ENCODE measurements at regions not wholly inside any gene's neighbourhood (a gene's known extent, or its start where the extent isn't known, plus 50 kb on each side); places are given as distances from the start of the nearest gene placed in this dataset.

DNA sequence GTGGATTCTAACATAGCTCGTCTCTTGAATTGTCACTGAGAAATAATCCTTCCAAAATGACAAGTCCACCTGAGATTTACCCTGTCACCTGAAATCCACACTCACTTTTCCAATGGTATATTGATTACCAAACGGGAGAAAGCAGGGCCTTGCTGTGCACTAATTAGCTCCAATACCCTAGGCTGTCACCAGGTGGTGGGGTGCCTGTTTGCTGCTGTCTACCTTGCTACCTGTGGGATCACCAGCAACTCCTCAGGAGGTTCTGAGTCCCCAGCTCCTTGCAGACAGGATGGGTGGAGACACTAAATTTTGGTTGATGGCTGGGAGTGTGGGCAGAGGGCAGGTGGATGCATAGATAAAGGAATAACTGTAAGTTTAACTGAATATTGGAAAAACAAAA, 237.2 kb upstream of the ZNF32 start:
- TF ChIP-seq, protein P1, sequence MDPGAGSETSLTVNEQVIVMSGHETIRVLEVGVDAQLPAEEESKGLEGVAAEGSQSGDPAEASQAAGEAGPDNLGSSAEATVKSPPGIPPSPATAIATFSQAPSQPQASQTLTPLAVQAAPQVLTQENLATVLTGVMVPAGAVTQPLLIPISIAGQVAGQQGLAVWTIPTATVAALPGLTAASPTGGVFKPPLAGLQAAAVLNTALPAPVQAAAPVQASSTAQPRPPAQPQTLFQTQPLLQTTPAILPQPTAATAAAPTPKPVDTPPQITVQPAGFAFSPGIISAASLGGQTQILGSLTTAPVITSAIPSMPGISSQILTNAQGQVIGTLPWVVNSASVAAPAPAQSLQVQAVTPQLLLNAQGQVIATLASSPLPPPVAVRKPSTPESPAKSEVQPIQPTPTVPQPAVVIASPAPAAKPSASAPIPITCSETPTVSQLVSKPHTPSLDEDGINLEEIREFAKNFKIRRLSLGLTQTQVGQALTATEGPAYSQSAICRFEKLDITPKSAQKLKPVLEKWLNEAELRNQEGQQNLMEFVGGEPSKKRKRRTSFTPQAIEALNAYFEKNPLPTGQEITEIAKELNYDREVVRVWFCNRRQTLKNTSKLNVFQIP (CRISPR knock-in tag; IDR thresholded peaks at IDR 0.05; ENCODE audit: borderline replicate concordance, low read depth): no peak
- no peak for TF ChIP-seq TCF4 (CRISPR knock-in tag; IDR thresholded peaks at IDR 0.05; ENCODE audit: borderline replicate concordance)
- TF ChIP-seq, protein P2, sequence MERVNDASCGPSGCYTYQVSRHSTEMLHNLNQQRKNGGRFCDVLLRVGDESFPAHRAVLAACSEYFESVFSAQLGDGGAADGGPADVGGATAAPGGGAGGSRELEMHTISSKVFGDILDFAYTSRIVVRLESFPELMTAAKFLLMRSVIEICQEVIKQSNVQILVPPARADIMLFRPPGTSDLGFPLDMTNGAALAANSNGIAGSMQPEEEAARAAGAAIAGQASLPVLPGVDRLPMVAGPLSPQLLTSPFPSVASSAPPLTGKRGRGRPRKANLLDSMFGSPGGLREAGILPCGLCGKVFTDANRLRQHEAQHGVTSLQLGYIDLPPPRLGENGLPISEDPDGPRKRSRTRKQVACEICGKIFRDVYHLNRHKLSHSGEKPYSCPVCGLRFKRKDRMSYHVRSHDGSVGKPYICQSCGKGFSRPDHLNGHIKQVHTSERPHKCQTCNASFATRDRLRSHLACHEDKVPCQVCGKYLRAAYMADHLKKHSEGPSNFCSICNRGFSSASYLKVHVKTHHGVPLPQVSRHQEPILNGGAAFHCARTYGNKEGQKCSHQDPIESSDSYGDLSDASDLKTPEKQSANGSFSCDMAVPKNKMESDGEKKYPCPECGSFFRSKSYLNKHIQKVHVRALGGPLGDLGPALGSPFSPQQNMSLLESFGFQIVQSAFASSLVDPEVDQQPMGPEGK (CRISPR knock-in tag; IDR thresholded peaks at IDR 0.05; ENCODE audit: borderline replicate concordance): no peak
- TF ChIP-seq, protein P3, sequence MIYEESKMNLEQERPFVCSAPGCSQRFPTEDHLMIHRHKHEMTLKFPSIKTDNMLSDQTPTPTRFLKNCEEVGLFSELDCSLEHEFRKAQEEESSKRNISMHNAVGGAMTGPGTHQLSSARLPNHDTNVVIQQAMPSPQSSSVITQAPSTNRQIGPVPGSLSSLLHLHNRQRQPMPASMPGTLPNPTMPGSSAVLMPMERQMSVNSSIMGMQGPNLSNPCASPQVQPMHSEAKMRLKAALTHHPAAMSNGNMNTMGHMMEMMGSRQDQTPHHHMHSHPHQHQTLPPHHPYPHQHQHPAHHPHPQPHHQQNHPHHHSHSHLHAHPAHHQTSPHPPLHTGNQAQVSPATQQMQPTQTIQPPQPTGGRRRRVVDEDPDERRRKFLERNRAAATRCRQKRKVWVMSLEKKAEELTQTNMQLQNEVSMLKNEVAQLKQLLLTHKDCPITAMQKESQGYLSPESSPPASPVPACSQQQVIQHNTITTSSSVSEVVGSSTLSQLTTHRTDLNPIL (CRISPR knock-in tag; IDR thresholded peaks at IDR 0.05; ENCODE audit: low read depth): no peak
- TF ChIP-seq ZFP30 (CRISPR knock-in tag; IDR thresholded peaks at IDR 0.05): no peak
- no peak for TF ChIP-seq ZNF8 (CRISPR knock-in tag; IDR thresholded peaks at IDR 0.05)
- no peak for TF ChIP-seq ZFP3 (CRISPR knock-in tag; IDR thresholded peaks at IDR 0.05)
- TF ChIP-seq, protein P4, sequence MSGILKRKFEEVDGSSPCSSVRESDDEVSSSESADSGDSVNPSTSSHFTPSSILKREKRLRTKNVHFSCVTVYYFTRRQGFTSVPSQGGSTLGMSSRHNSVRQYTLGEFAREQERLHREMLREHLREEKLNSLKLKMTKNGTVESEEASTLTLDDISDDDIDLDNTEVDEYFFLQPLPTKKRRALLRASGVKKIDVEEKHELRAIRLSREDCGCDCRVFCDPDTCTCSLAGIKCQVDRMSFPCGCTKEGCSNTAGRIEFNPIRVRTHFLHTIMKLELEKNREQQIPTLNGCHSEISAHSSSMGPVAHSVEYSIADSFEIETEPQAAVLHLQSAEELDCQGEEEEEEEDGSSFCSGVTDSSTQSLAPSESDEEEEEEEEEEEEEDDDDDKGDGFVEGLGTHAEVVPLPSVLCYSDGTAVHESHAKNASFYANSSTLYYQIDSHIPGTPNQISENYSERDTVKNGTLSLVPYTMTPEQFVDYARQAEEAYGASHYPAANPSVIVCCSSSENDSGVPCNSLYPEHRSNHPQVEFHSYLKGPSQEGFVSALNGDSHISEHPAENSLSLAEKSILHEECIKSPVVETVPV (CRISPR knock-in tag; IDR thresholded peaks at IDR 0.05): no peak
- no peak for TF ChIP-seq CSDC2 (CRISPR knock-in tag; IDR thresholded peaks at IDR 0.05)

Measured in SK-N-SH treated with all-trans-retinoic acid at 6 μM for 48 hours (cell line).